CD4-positive, alpha-beta T cell treated with Interleukin-12 subunit alpha and Interleukin-12 subunit beta, for 1 hour (primary cell): ENCODE measurements at regions not wholly inside any gene's neighbourhood (a gene's known extent, or its start where the extent isn't known, plus 50 kb on each side); places are given as distances from the start of the nearest gene placed in this dataset.

Source experiments
- DNase-seq: peaks from one replicate; pipeline ENCODE4 v3.0.0-alpha.2; 2020

- DNase-seq, result no peak
These were observed 290.9 kb upstream of the SMC2 start for GRCh38 chr9:103803245-103803644.

DNA sequence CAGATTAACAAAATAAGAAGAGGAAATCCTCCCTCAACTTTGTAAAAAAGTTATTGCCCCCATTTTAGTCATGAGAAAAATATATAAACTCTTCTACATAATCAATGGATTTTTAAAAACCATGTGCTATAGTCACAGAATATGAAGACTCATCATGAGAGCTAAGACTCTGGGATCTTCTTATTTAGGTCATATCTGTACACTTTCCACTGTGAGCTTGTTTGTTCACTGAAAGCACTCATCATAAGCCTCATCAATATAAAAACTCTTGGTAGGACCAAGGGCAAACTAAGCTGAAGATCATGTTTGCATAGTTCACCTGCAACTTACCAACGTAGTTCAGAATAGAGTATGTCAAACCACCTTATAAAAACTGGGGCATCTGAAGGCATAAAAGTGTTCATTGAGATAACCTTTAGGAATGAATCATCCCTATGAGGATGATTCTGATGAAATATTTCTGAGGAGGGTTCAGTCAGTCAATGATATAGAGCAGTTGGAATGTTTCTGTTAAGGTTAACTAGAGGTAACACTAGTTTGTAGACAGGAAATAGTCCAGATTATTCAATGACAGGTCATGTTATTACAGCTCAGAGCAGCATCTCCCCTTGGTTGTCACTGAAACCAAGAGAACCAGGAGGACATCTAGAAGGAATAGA, 289.9 kb upstream of the SMC2 start:
- DNase-seq, result no peak

DNA sequence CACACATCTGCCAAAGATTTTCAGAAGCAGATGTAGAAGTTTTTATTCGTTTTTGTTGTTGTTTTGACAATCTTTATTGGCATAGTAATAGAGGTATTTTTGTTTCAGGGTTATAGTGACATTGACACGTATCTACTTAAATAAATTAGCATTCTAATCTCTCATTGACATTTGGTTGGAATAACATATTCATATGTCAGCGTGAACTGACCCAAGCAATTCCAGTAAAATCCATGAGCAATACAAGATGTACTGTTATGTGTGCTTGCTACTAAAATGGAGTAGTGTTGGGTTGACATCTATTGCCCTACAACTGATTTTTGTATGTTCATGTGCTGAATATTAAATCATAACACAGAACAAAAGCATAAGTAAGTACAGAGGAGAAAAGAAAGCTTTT, 284.4 kb upstream of the SMC2 start:
- no peak for DNase-seq

DNA sequence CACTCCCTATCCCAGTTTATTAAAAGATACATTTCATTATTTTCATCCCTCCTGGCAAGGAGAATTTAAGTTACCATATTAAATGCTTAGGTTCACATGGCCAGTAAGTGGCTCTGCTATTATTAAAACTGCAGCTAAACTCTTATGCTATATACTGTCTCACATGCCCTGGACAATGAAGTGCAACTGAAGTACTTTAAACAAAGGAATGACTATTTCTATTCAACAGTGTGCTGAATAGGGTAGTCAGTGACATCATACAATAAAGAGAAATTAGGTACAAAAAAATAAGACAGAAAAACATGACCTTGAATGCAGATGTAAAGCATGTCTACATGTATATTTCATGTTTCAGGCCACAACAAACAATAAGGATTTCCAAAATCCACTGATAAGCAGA, 282.6 kb upstream of the SMC2 start:
- DNase-seq, result no peak

GRCh38 chr9:103816146-103816545, 278.0 kb upstream of the SMC2 start:
- DNase-seq, result no peak

DNA sequence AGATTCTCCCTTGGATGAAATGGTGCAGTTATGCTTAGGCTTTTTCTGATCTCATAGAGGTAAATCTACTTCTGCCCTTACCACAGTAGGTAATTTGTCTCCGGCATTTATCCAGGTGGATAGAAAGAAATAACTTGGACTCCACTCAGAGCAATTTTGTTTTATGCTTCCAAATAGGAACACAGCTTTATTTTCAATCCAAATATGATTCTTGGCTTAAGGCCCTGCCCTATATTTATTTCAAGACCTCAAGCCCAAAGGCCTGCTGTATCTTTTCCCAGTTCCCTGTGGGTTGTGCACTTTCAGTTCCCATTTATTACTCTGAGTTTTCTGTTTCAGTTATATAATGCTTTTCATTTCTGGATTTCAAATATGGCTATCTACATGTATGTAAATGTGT, 274.2 kb upstream of the SMC2 start:
- no peak for DNase-seq

- DNase-seq, result no peak
These were observed 273.0 kb upstream of the SMC2 start for GRCh38 chr9:103821115-103821514.

DNA sequence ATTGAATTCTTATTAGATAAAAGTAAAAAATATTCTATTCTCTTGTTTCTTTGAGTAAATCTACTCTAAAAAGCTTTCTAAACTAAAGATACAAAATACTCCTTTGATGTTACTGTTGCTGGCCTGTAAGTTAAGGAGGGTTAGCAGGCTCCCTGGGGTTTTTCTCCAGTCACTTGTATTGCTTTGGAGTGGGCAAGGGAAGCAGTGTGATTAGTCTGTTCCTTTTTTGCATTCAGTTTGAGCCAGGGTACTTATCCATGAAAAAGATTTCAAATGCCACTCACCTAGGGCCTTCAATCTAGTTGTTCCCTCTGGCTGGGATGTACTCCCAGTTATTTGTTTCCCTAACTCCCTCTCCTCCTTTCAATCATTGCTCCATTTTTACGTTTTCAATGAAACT, 256.2 kb upstream of the SMC2 start:
- DNase-seq, result no peak

DNA sequence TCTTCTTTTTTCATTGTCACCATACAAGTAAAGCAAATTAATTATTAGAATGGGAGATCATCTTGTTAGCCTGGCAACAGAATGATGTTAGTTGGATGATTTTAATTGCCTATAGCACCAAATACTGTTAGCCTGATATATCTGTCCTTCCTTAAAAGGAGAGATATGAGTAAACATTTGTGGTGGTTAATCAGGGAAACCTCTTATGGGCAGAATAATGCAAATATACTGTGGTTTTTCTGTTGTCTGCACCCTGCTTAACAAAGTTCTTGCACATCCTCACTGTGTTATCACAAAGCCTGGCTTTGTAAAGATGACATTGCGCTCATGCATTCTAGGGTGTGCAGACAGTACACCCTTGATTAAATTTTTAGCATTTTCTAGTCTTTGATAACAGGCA, 254.9 kb upstream of the SMC2 start:
- DNase-seq, result no peak

DNA sequence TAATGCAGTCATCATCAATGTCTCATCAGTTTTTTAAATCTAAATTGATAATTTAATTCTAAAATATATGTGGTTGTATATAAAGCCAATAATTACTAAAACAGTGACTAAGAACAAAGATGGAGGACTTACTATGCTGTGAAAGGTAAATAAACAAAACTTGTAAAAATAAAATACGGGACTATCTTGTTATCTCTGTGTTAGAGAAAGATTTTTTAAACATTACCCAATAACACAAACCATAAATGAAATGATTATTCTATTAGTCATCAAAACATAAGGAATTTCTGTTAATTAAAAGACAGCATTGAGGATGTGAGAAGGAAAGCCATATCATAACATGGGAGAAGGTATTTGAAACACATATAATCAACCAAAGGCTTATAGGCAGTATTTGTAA, 226.2 kb upstream of the SMC2 start:
- DNase-seq, result no peak

DNA sequence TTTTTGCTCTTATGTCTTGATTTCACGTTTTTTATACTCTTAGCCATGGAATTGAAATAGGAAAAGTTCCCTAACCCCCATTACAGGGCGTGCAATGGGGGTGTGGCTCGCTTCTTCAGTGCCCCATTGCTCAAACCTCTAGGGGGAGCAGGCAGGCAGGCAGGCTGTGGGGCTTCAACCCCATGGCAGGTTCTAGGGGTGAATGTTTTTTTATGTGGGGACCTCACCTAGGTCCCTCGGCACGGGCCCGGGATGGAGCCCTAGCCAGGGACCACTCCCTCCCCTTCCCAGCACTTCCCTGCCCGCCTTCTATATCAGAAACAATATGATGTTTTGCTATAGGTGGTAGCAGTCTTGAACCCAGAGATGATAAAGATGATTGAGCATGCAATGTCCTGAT, 221.3 kb upstream of the SMC2 start:
- no peak for DNase-seq

DNA sequence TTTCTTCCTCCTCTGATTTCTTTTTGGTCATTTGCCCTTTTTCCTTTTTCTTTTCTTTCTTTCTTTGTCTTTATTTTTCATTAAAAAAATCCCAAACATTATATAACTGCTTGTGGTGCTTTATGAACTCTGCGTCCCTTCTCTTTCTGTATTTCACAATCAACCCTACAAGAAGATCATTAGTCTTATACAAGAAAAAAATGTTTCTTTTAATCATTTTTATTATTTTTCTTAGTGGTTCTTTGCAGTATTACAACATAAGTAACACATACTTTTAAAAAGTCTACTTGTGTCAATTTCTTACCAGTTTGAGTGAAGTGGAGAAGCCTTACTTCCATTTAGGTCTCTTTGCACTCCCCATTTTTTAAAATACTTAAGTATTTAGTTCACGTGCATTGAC, 212.7 kb upstream of the SMC2 start:
- DNase-seq, result no peak

DNA sequence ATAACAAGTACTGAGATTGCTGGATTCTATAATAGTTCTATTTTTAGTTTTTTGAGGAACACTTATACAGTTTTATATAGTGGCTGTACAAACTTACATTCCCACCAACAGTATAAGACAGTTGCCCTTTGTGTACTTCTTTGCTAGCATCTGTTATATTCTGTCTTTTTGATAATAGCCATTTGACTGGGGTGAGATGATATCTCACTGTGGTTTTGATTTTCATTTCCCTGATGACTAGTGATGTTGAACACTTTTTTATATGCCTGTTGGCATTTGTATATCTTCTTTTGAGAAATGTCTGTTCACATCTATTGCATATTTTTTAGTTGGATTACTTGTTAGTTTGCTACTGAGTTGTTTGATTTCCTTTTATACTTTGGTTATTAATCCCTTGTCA, 204.1 kb upstream of the SMC2 start:
- no peak for DNase-seq

DNA sequence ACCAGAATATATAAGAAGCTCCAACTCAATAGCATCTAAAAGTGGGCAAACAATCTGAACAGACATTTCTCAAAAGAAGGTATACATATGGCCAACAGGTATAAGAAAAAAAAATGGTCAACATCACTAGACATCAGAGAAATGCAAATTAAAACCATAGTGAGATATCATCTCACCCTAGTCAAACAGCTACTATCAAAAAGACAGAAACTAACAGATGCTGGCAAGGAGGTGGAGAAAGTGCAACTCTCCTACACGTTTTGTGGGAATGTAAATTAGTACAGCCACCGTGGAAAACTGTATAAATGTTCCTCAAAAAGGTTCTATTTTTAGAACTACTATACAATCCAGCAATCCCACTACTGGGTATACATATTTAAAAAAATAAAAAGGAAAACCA, 199.9 kb upstream of the SMC2 start:
- DNase-seq, result no peak

DNA sequence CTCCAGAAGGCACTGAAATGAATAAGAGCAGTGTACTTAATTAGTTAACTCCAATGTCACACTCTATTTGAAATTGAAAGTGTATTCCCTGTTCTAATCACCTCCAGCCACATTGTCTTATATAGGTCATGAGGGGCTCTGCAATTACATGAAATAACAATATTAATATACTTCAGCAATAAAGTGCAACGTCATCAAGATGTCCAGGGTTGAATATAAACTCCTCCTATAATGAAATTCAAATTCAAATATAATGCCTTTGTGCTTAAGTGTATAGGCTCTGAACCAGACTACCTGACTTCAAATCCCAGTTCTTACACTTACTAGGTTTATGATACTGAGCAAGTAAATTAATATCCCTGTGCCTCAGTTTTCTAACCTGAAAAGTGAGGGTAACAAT, 195.6 kb upstream of the SMC2 start:
- DNase-seq, result no peak

DNA sequence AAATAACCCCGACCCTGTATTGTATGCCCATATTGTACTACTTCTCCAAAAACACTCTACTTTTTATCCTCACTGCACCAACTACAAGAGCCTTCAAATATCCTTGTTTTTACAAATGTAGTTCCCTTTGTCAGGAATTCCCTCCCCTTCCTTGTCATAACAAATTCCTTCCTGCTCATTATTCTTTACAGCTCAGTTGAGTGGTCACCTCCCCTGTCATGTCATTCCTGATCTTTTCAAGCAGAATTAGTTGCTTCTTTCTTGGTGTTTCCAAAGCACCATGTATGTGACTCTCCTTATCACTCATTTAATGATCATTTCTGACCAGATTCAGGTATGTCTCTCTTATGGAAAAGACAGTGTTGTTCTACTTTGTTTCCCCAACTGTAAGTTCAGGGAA, 194.2 kb upstream of the SMC2 start:
- DNase-seq, result no peak

GRCh38 chr9:103900466-103900865, 193.6 kb upstream of the SMC2 start:
- DNase-seq, result no peak

DNA sequence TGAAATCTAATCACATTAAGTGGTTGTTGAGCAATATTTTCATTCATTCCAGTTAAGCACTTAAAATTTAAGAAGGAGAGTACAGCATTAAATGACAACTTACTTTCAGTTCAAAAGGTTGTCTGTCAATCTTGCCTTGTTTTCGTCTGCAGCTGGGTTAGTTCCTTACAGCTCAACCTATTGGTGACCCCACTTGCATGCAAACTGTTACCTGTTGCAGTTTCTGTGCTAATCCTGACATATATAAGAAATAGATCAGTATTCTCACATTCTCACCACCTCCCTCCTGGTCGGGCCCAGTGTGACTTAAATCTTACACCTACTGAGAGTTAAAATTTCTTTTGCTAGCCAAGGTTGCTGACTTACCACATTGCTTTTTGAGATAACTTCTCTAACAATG, 191.8 kb upstream of the SMC2 start:
- DNase-seq, result no peak

GRCh38 chr9:103904242-103904641, 189.9 kb upstream of the SMC2 start:
- DNase-seq, result no peak

DNA sequence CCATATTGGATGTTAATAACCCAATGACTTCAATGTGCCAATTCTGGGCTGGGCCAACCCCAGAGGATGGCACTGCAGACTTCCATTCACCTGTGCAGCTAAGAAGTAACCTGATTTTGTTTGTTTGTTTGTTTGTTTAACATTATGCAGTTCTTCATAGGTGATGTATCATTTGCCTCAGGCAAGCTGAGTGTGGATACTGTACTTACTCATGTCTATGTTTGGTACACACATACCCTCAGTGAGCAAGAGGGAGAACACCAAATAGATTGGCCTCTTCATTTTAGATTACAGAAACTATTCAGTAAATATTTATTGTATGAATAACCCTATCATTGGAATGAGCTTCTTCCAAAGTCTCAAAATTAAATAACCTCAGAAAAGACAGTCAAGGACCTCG, 180.2 kb upstream of the SMC2 start:
- no peak for DNase-seq

DNA sequence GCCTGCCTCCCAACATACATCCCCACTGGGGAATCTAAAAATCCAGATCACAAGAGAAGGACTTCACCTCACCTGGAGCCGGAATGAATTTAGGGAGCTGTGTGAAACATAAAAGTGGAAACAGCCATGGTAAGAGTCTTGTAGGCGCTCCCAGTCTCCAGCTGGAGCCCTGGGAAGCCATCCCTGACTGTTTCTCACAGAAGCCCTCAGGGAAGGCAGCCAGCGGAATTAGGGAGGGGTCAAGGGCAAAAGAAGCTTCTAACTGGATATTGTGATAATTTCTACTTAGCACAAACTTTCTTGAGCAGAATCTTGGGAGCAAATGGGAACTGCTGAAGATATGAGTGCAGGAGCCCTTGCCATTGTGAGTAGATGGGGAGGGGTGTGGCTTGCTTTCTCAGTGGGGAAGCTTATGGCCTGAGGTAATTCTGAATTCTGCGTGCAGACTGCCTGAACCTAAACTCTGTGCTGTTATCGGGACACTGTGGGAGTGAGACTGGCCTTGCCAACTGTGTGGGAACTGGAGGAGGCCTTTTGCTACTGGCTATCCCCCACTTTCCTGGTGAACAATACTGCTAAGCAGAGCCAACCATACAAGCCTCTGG, 174.4 kb upstream of the SMC2 start:
- no peak for DNase-seq

GRCh38 chr9:103928442-103928841, 165.7 kb upstream of the SMC2 start:
- DNase-seq, result no peak

DNA sequence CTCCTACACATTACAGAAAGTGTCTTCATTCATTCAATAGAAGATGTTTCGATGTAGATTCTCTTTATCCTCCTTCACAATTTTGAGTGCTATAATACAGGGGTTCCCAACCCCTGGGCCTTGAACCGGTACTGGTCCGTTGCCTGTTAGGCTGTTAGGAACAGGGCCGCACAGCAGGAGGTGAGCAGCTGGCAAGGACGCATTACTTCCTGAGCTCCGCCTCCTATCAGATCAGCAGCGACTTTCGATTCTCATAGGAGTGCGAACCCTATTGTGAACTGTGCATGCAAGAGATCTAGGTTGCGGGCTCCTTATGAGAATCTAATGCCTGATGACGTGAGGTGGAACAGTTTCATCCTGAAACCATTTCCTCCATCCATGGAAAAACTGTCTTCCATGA, 153.0 kb upstream of the SMC2 start:
- no peak for DNase-seq

- no peak for DNase-seq
These were observed 151.9 kb upstream of the SMC2 start for GRCh38 chr9:103942200-103942599.

DNA sequence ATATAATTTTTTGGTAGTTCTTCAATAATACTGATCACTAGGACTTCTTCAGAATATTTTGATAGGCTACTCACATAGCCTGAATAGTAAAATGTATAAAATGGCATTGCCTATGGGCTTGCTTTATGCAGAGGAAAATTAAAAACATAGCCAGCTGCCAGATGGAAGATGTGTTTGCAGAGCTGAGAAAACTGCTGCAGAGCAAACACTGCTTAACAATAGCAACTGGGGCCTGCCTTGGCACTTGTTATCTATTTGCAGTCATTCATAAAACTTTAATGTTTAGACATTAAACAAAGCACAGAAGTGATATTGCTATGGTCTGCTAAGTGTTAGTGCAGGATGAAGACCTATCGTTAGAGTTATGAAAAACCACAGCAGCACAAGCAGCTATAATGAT, 151.5 kb upstream of the SMC2 start:
- DNase-seq, result no peak
